Naive thymus-derived CD8-positive, alpha-beta T cell (primary cell): ENCODE measurements at regions not wholly inside any gene's neighbourhood (a gene's known extent, or its start where the extent isn't known, plus 50 kb on each side); places are given as distances from the start of the nearest gene placed in this dataset.

Source experiments
- ATAC-seq, 2 donors: fragments of 150-1000 bp; cut with Tn5 transposase in 1 of 2; sonication (Bioruptor Pico), chemical (Tn5 transposase) in 1 of 2; 1 replicate in 1 of 2; 2 replicates in 1 of 2; pipeline ENCODE4 v1.10.0; 2021; ENCODE audit warnings: mild to moderate bottlenecking in 2 of 2, moderate library complexity in 2 of 2
- POLR2A ChIA-PET: fragments of 350-600 bp; sonication (Branson Sonifier 250); formaldehyde crosslinking; loops from one replicate; lab custom pipeline; 2021; ENCODE audit warnings: antibody characterized with exemption; lab: Charles Lee
- DNase-seq, 10 donors: peaks; one replicate each; pipeline versions ENCODE4 v3.0.0 to v3.0.0-alpha.2; 2020 to 2022
- H3K27ac Mint-ChIP-seq, 10 donors: one replicate each; pipeline ENCODE4 v1.8.0; 2020 to 2022; ENCODE audit warnings: mild to moderate bottlenecking in 10 of 10, mixed read lengths in 10 of 10, moderate library complexity in 4 of 10, inconsistent platforms in 1 of 10
- H3K27me3 Mint-ChIP-seq, 5 donors: one replicate each; pipeline ENCODE4 v1.8.0; 2021 to 2022; ENCODE audit warnings: mixed read lengths in 5 of 5
- H3K36me3 Mint-ChIP-seq, 3 donors: one replicate each; pipeline ENCODE4 v1.8.0; 2020 to 2022; ENCODE audit warnings: mixed read lengths in 3 of 3, mild to moderate bottlenecking in 2 of 3, inconsistent platforms in 1 of 3
- H3K4me1 Mint-ChIP-seq, 4 donors: one replicate each; pipeline ENCODE4 v1.8.0; 2021 to 2022; ENCODE audit warnings: mixed read lengths in 4 of 4
- H3K4me3 Mint-ChIP-seq, 10 donors: one replicate each; pipeline ENCODE4 v1.8.0; 2020 to 2022; ENCODE audit warnings: mild to moderate bottlenecking in 10 of 10, mixed read lengths in 10 of 10, moderate library complexity in 6 of 10, inconsistent platforms in 1 of 10
- H3K9me3 Mint-ChIP-seq, 9 donors: one replicate each; pipeline ENCODE4 v1.8.0; 2020 to 2022; ENCODE audit warnings: mixed read lengths in 9 of 9, mild to moderate bottlenecking in 3 of 9, inconsistent platforms in 1 of 9, moderate library complexity in 1 of 9

GRCh38 chr2:220478305-220479058 lies 851.1 kb downstream of the SLC4A3 start:
- no peaks in the 10 kb centered on the region for H3K36me3 Mint-ChIP-seq
- peaks cover 0 to 9% (median 0%) of the 10 kb centered on the region in 9 donors for H3K9me3 Mint-ChIP-seq
- peaks cover 0 to 2% (median 0%) of the 10 kb centered on the region in 5 donors for H3K27me3 Mint-ChIP-seq
- no peaks in the 10 kb centered on the region for H3K4me1 Mint-ChIP-seq
- H3K4me3 Mint-ChIP-seq: no peak overlapping the region
- no peak overlapping the region for H3K27ac Mint-ChIP-seq
- no peak for ATAC-seq
- POLR2A ChIA-PET: no interaction called here
- no peak for DNase-seq

DNA sequence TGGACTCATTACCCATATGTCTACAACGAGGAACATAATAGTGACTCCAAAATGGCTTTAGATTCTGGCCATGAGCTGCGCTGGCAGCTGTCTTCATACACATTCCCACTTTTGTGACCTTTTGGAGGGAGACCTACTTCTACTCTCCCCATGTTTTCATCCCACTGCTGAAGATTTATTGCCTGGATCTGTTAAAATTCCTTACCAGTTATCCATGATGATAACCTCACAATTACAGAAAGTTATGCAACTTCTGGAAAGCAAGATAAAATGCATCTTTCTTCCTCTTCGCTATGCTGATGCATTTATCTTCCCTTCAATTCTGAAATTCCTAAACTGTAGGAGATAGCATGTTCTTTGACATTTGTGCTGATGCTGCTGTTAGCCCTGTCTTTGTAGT lies 855.3 kb downstream of the SLC4A3 start:
- ATAC-seq (no peak), DNase-seq (no peak)
- Mint-ChIP-seq H3K27ac (no peak overlapping the region), H3K4me3 (no peak overlapping the region), H3K27me3 (peaks cover 0 to 12% (median 3%) of the 10 kb centered on the region in 5 donors), H3K4me1 (peaks cover 0 to 2% (median 0%) of the 10 kb centered on the region in 4 donors), H3K36me3 (no peaks in the 10 kb centered on the region), H3K9me3 (peaks cover 0 to 15% (median 5%) of the 10 kb centered on the region in 9 donors)
- POLR2A ChIA-PET: no interaction called here

GRCh38 chr2:220489121-220489520 lies 861.7 kb downstream of the SLC4A3 start:
- DNase-seq: no peak
- Mint-ChIP-seq H3K9me3 (peaks cover 0 to 32% (median 4%) of the 10 kb centered on the region in 9 donors), H3K4me1 (no peaks in the 10 kb centered on the region), H3K36me3 (peaks cover 0 to 4% (median 0%) of the 10 kb centered on the region in 3 donors), H3K4me3 (no peak overlapping the region), H3K27me3 (peaks cover 0 to 7% (median 2%) of the 10 kb centered on the region in 5 donors), H3K27ac (no peak overlapping the region)
- ATAC-seq: no peak
- POLR2A ChIA-PET: no interaction called here

DNA sequence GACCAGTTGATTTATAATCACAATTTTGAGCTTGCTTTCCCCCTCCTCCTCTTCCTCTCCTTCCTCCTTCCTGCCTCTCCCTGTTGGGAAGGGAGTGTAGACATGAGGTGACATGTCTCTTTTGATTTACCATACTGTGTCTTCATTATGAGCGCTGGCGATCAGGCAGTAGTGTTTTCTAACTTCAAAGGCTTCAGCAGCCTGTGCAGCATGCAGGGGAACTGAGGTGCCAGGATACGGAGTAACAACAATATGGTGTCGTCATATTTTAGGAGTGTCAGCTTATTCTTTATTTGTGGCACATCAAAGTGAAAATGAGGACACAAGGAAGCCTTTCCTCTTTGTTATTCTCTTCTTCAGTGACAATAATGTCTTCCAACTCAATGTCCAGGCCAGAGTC lies 864.2 kb downstream of the SLC4A3 start:
- peaks cover 0 to 4% (median 0%) of the 10 kb centered on the region in 3 donors for H3K36me3 Mint-ChIP-seq
- H3K27me3 Mint-ChIP-seq: peaks cover 0 to 2% (median 0%) of the 10 kb centered on the region in 5 donors
- H3K9me3 Mint-ChIP-seq: peaks cover 0 to 22% (median 4%) of the 10 kb centered on the region in 9 donors
- H3K4me3 Mint-ChIP-seq: no peak overlapping the region
- no peak for DNase-seq
- no peaks in the 10 kb centered on the region for H3K4me1 Mint-ChIP-seq
- no peak for ATAC-seq
- POLR2A ChIA-PET: no interaction called here
- no peak overlapping the region for H3K27ac Mint-ChIP-seq

DNA sequence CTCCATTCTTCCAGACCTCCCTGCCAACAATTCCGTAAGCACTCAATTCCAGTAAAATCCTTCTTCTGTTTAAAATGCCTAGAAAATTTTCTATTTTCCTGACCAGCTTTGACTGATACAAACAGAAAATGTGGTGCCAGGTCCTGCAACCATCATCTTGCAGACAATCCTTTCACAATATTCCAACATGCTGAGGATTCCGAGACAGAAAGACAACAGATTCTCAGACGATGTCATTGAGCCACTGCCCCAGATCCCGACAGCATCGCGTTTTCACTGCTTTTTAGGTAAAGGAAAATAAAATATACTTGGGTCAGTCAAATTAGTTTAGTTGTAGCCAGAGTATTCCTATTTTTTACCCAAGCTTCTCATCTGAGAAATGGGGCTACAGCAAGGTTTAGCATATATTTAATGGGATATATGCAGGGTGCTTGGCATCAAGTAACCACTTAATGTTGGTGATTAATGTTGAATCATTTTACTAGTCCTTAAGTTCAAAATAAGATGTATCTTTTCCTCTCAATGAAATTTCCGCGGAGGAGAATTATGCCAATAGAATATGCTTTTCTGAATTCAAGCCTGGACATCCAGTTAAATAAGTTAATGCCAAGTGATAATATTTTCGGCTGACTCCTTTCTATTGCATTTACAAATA lies 866.6 kb downstream of the SLC4A3 start:
- DNase-seq (no peak), ATAC-seq (no peak)
- no peak overlapping the region for H3K4me3 Mint-ChIP-seq
- H3K36me3 Mint-ChIP-seq: peaks cover 0 to 4% (median 0%) of the 10 kb centered on the region in 3 donors
- peaks cover 0 to 2% (median 0%) of the 10 kb centered on the region in 5 donors for H3K27me3 Mint-ChIP-seq
- H3K27ac Mint-ChIP-seq: no peak overlapping the region
- H3K4me1 Mint-ChIP-seq: no peaks in the 10 kb centered on the region
- peaks cover 0 to 6% (median under 1%) of the 10 kb centered on the region in 9 donors for H3K9me3 Mint-ChIP-seq
- POLR2A ChIA-PET: no interaction called here

DNA sequence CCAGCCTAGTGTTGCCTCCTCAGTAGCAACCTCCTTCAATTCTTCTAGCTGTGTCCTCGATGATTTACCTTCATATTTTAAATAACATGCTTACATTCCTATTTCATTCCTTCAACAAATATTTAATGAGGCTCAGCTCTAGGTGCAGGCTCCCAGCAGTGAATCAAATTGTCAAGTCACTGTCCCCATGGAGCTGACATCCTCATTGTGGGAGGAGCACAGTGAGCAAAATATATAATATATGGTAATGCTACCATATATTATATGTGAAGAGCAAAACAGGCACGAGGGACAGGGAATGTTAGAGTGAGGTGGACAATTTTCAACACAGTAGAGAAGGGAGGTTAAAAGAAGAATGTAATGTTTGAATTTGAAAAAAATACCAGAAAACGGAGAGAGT lies 869.1 kb downstream of the SLC4A3 start:
- DNase-seq (no peak), ATAC-seq (no peak)
- peaks cover 0 to 3% (median 0%) of the 10 kb centered on the region in 5 donors for H3K27me3 Mint-ChIP-seq
- H3K4me3 Mint-ChIP-seq: no peak overlapping the region
- no peaks in the 10 kb centered on the region for H3K4me1 Mint-ChIP-seq
- H3K27ac Mint-ChIP-seq: no peak overlapping the region
- POLR2A ChIA-PET: no interaction called here
- peaks cover 0 to 6% (median 0%) of the 10 kb centered on the region in 9 donors for H3K9me3 Mint-ChIP-seq
- H3K36me3 Mint-ChIP-seq: peaks cover 0 to 3% (median 0%) of the 10 kb centered on the region in 3 donors

DNA sequence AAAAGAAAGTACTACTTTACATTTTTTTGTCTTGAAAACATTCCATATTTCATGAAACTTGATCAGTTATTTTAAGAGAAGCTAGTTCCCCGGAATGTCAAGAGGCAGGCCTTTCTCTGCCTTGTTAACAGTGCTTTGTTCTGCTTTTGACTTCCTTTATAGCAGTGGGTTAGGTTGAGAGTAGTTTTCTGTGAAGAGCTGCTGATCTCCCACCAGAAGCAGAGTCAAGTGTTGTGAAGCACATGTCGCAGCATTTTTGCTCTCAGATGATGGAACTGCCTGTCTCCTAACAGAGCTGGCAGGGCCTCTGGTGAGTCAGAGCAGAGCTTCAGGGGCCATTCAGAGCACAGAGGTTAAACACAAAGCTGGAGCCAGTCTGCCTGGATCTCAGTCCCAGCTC lies 871.8 kb downstream of the SLC4A3 start:
- POLR2A ChIA-PET: no interaction called here
- Mint-ChIP-seq H3K9me3 (peaks cover 0 to 7% (median 0%) of the 10 kb centered on the region in 9 donors), H3K27ac (no peak overlapping the region), H3K4me1 (no peaks in the 10 kb centered on the region), H3K4me3 (no peak overlapping the region), H3K36me3 (no peaks in the 10 kb centered on the region), H3K27me3 (peaks cover 0 to 5% (median 1%) of the 10 kb centered on the region in 5 donors)
- no peak for ATAC-seq
- no peak for DNase-seq

DNA sequence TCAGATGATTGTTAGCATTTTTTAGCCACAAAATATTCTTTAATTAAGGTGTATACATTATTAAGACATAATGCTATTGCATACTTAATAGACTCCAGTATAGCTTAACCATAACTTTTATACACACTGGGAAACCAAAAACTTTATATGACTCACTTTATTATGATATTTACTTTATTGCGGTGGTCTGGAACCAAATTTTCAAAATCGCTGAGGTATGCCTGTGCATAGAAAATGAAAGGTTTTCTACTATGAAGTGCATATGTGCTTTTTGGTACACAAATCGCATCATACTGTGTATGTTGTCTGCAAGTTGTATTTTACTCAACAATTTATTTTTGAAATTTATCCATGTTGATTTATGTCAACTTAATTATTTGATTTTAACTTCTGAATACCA lies 875.1 kb downstream of the SLC4A3 start:
- H3K9me3 Mint-ChIP-seq: peaks cover 0 to 9% (median 0%) of the 10 kb centered on the region in 9 donors
- peaks cover 0 to 5% (median 0%) of the 10 kb centered on the region in 5 donors for H3K27me3 Mint-ChIP-seq
- no peak overlapping the region for H3K4me3 Mint-ChIP-seq
- DNase-seq (no peak), ATAC-seq (no peak)
- H3K4me1 Mint-ChIP-seq: no peaks in the 10 kb centered on the region
- POLR2A ChIA-PET: no interaction called here
- no peaks in the 10 kb centered on the region for H3K36me3 Mint-ChIP-seq
- H3K27ac Mint-ChIP-seq: no peak overlapping the region

DNA sequence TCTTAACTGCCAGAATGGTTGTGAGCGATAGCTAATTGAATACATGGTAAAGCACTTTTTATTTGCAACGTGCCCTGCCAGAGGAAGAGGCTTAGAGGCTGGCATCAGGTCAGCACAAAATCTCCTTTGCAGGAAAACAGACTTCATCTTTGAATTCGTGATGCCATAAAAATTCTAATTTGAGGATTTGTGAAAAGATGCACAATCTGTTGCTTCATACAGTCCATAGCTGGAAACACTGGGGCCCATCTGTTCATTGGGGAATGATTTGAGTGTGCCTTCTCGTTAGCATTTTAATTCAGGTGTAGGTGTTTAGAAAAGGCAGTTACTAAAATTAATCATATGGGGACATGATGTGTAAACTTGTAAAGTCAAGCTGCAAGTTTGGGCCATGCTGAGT lies 876.0 kb downstream of the SLC4A3 start:
- Mint-ChIP-seq H3K36me3 (no peaks in the 10 kb centered on the region), H3K4me3 (no peak overlapping the region), H3K9me3 (peaks cover 0 to 9% (median 0%) of the 10 kb centered on the region in 9 donors), H3K4me1 (no peaks in the 10 kb centered on the region), H3K27me3 (peaks cover 0 to 5% (median 2%) of the 10 kb centered on the region in 5 donors), H3K27ac (no peak overlapping the region)
- DNase-seq (no peak), ATAC-seq (no peak)
- POLR2A ChIA-PET: no interaction called here

- H3K4me1 Mint-ChIP-seq: no peaks in the 10 kb centered on the region
- H3K4me3 Mint-ChIP-seq: no peak overlapping the region
- H3K27ac Mint-ChIP-seq: no peak overlapping the region
- POLR2A ChIA-PET: no interaction called here
- H3K9me3 Mint-ChIP-seq: peaks cover 0 to 9% (median 0%) of the 10 kb centered on the region in 9 donors
- ATAC-seq: no peak
- DNase-seq: no peak
- H3K27me3 Mint-ChIP-seq: peaks cover 0 to 5% (median 2%) of the 10 kb centered on the region in 5 donors
- H3K36me3 Mint-ChIP-seq: no peaks in the 10 kb centered on the region
Measured at GRCh38 chr2:220504938-220505503, 877.6 kb downstream of the SLC4A3 start.

GRCh38 chr2:220506466-220506865 lies 879.0 kb downstream of the SLC4A3 start:
- POLR2A ChIA-PET: no interaction called here
- Mint-ChIP-seq H3K9me3 (peaks cover 0 to 9% (median 0%) of the 10 kb centered on the region in 9 donors), H3K36me3 (no peaks in the 10 kb centered on the region), H3K4me1 (no peaks in the 10 kb centered on the region), H3K27me3 (peaks cover 0 to 5% (median 2%) of the 10 kb centered on the region in 5 donors), H3K27ac (no peak overlapping the region), H3K4me3 (no peak overlapping the region)
- no peak for DNase-seq
- no peak for ATAC-seq

- DNase-seq (no peak), ATAC-seq (no peak)
- H3K27ac Mint-ChIP-seq: no peak overlapping the region
- no peaks in the 10 kb centered on the region for H3K4me1 Mint-ChIP-seq
- POLR2A ChIA-PET: no interaction called here
- H3K36me3 Mint-ChIP-seq: no peaks in the 10 kb centered on the region
- H3K27me3 Mint-ChIP-seq: peaks cover 0 to 3% (median 0%) of the 10 kb centered on the region in 5 donors
- no peak overlapping the region for H3K4me3 Mint-ChIP-seq
- peaks cover 0 to 12% (median 2%) of the 10 kb centered on the region in 9 donors for H3K9me3 Mint-ChIP-seq
Measured at GRCh38 chr2:220509096-220509757, 881.8 kb downstream of the SLC4A3 start.
